OCI-LY3 (cell line): ENCODE measurements at regions not wholly inside any gene's neighbourhood (a gene's known extent, or its start where the extent isn't known, plus 50 kb on each side); places are given as distances from the start of the nearest gene placed in this dataset.
"Not testable (repeated sequence)": the region's sequence is repeated elsewhere in the genome, so short reads cannot be mapped to it uniquely, and the experiment has no call there.

ENCODE experiments used
- CTCF ChIP-seq: fragments of 200-600, 300-600 bp; sonication (generic); IDR thresholded peaks from 2 replicates; pipeline ENCODE4 v1.5.1; 2014; ENCODE audit warnings: antibody characterized with exemption, low read length, low read depth
- EZH2phosphoT487 ChIP-seq: fragments of 200-600 bp; shearing (Covaris generic); IDR thresholded peaks from 2 replicates; pipeline ENCODE4 v1.6.1; 2018; ENCODE audit warnings: antibody characterized with exemption, mixed run types, low read depth

- not testable (repeated sequence) for TF ChIP-seq CTCF, EZH2phosphoT487
Measured at GRCh38 chr16:29149912-29150311, 165.1 kb downstream of the LAT start.
